Testis (tissue), 2 donors: ENCODE measurements at regions not wholly inside any gene's neighbourhood (a gene's known extent, or its start where the extent isn't known, plus 50 kb on each side); places are given as distances from the start of the nearest gene placed in this dataset.

Experiments used
- CTCF ChIP-seq, 3 experiments: fragments of 450-650 bp in 2 of 3; fragments of 200-600 bp in 1 of 3; sonication (generic) in 1 of 3; IDR thresholded peaks; one replicate each; pipeline ENCODE4 v1.5.1; 2016 to 2019; ENCODE audit warnings: antibody characterized with exemption in 3 of 3, mild to moderate bottlenecking in 2 of 3, moderate library complexity in 1 of 3
- POLR2A ChIP-seq: fragments of 450-650 bp; IDR thresholded peaks from one replicate; pipeline ENCODE4 v1.6.1; 2017; ENCODE audit warnings: antibody characterized with exemption, mild to moderate bottlenecking, moderate library complexity

GRCh38 chr18:2336690-2337392 is 234.5 kb downstream of the METTL4 start:
- TF ChIP-seq POLR2A, result no peak
- no peak for TF ChIP-seq CTCF (IDR thresholded peaks at IDR 0.05)
